ENCODE measurements at regions not wholly inside any gene's neighbourhood (a gene's known extent, or its start where the extent isn't known, plus 50 kb on each side); places are given as distances from the start of the nearest gene placed in this dataset.

GRCh38 chr2:62296034-62296831 lies 100.3 kb downstream of the B3GNT2 start:
- H3K36me3 ChIP-seq: no peaks in the 10 kb centered on the region
- no peaks in the 10 kb centered on the region for H3K9me3 ChIP-seq (ENCODE audit: severe bottlenecking)
- H3K27me3 ChIP-seq (ENCODE audit: insufficient read depth, low read depth, severe bottlenecking): no peaks in the 10 kb centered on the region
- H3K4me3 ChIP-seq (ENCODE audit: low read depth, low read length): no peak overlapping the region
- TF ChIP-seq, protein P1, sequence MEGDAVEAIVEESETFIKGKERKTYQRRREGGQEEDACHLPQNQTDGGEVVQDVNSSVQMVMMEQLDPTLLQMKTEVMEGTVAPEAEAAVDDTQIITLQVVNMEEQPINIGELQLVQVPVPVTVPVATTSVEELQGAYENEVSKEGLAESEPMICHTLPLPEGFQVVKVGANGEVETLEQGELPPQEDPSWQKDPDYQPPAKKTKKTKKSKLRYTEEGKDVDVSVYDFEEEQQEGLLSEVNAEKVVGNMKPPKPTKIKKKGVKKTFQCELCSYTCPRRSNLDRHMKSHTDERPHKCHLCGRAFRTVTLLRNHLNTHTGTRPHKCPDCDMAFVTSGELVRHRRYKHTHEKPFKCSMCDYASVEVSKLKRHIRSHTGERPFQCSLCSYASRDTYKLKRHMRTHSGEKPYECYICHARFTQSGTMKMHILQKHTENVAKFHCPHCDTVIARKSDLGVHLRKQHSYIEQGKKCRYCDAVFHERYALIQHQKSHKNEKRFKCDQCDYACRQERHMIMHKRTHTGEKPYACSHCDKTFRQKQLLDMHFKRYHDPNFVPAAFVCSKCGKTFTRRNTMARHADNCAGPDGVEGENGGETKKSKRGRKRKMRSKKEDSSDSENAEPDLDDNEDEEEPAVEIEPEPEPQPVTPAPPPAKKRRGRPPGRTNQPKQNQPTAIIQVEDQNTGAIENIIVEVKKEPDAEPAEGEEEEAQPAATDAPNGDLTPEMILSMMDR (IDR thresholded peaks at IDR 0.05; ENCODE audit: low read depth, low read length): no peak
- H3K27ac ChIP-seq: no peak overlapping the region
- DNase-seq: no peak

DNA sequence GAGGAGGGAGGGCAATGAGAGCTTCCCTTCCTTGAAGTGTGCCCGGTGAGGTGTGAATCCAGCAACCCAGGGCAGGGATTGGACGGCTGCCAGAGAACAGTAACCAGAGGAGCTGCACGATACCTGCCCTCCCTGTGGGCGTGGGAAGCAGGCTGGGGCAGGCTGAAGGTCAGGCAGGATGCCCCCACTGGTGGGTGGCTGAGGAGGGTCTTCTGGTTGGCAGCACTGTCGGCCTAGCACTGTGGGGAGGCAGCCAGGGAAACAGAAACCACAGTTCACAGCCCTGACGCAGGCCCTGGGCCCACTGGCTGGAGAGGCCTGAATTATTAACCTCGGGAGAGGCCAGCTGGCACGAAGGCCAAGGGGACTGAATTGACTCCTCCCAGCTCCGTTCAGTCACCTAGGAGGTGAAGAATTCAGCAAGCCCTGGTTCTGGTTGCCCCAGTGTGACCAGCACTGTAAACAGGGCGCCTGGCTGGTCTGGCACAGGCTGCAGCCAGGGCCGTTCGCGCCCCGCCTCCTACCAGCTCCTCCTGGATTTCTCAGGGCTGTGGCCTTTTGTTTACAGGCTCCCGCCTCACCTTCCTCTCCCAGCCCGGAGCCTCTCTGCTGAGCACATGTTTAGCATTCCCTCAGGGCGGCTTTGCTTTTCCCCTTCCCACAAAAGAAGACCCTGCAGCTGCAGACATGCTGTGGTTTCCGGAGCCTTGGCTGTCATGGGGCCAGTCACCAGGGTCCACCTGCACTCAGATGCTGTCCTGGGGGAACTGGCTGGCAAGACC lies 97.8 kb downstream of the B3GNT2 start:
- Histone ChIP-seq H3K9me3 (ENCODE audit: severe bottlenecking) (no peaks in the 10 kb centered on the region), H3K27ac (no peak overlapping the region), H3K27me3 (ENCODE audit: insufficient read depth, low read depth, severe bottlenecking) (no peaks in the 10 kb centered on the region), H3K4me3 (ENCODE audit: low read depth, low read length) (no peak overlapping the region), H3K36me3 (no peaks in the 10 kb centered on the region)
- DNase-seq: no peak
- TF ChIP-seq, protein P1 (IDR thresholded peaks at IDR 0.05; ENCODE audit: low read depth, low read length): no peak

- H3K27me3 ChIP-seq (ENCODE audit: insufficient read depth, low read depth, severe bottlenecking): no peaks in the 10 kb centered on the region
- no peak overlapping the region for H3K4me3 ChIP-seq (ENCODE audit: low read depth, low read length)
- no peaks in the 10 kb centered on the region for H3K36me3 ChIP-seq
- no peaks in the 10 kb centered on the region for H3K9me3 ChIP-seq (ENCODE audit: severe bottlenecking)
- no peak overlapping the region for H3K27ac ChIP-seq
- no peak for DNase-seq
- TF ChIP-seq, protein P1 (IDR thresholded peaks at IDR 0.05; ENCODE audit: low read depth, low read length): no peak
Observed at GRCh38 chr2:62293151-62293489, 97.2 kb downstream of the B3GNT2 start.

GRCh38 chr2:62292190-62292589 lies 96.3 kb downstream of the B3GNT2 start:
- DNase-seq: no peak
- H3K36me3 ChIP-seq: no peaks in the 10 kb centered on the region
- H3K27ac ChIP-seq: no peak overlapping the region
- no peak overlapping the region for H3K4me3 ChIP-seq (ENCODE audit: low read depth, low read length)
- TF ChIP-seq, protein P1 (IDR thresholded peaks at IDR 0.05; ENCODE audit: low read depth, low read length): no peak
- H3K27me3 ChIP-seq (ENCODE audit: insufficient read depth, low read depth, severe bottlenecking): no peaks in the 10 kb centered on the region
- no peaks in the 10 kb centered on the region for H3K9me3 ChIP-seq (ENCODE audit: severe bottlenecking)

GRCh38 chr2:62291517-62292137 lies 95.7 kb downstream of the B3GNT2 start:
- Histone ChIP-seq H3K27ac (no peak overlapping the region), H3K36me3 (no peaks in the 10 kb centered on the region), H3K4me3 (ENCODE audit: low read depth, low read length) (no peak overlapping the region), H3K9me3 (ENCODE audit: severe bottlenecking) (no peaks in the 10 kb centered on the region), H3K27me3 (ENCODE audit: insufficient read depth, low read depth, severe bottlenecking) (no peaks in the 10 kb centered on the region)
- TF ChIP-seq, protein P1 (IDR thresholded peaks at IDR 0.05; ENCODE audit: low read depth, low read length): no peak
- DNase-seq: no peak

Data from WERI-Rb-1 (cell line).